Testis (tissue), 2 donors: ENCODE measurements at regions not wholly inside any gene's neighbourhood (a gene's known extent, or its start where the extent isn't known, plus 50 kb on each side); places are given as distances from the start of the nearest gene placed in this dataset.

Experiments
- POLR2A ChIP-seq: fragments of 450-650 bp; IDR thresholded peaks from one replicate; pipeline ENCODE4 v1.6.1; 2017; ENCODE audit warnings: antibody characterized with exemption, mild to moderate bottlenecking, moderate library complexity
- TF ChIP-seq, protein P1 (sequence below), 3 experiments: fragments of 450-650 bp in 2 of 3; fragments of 200-600 bp in 1 of 3; sonication (generic) in 1 of 3; IDR thresholded peaks; one replicate each; pipeline ENCODE4 v1.5.1; 2016 to 2019; ENCODE audit warnings: antibody characterized with exemption in 3 of 3, mild to moderate bottlenecking in 2 of 3, moderate library complexity in 1 of 3

DNA sequence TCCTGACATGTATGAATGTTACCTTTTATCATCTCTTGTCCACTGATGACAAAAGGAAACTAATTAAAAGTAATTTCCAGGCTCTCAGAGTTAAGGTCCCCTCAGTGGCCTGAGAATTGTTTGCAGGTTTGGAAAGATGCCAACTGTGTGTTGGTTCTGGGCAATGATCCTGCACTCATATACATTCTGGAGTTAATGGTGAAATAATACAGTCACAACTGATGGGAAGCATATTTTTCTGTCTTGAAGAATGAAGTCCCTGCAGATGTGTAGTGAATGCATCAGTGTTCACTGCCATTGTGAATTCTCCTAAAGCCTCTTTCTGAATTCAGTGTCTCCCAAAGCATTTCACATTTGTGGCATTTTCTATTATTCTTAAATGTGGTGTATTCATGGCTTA is 238.1 kb upstream of the PPP1R2C start:
- TF ChIP-seq, protein P1, sequence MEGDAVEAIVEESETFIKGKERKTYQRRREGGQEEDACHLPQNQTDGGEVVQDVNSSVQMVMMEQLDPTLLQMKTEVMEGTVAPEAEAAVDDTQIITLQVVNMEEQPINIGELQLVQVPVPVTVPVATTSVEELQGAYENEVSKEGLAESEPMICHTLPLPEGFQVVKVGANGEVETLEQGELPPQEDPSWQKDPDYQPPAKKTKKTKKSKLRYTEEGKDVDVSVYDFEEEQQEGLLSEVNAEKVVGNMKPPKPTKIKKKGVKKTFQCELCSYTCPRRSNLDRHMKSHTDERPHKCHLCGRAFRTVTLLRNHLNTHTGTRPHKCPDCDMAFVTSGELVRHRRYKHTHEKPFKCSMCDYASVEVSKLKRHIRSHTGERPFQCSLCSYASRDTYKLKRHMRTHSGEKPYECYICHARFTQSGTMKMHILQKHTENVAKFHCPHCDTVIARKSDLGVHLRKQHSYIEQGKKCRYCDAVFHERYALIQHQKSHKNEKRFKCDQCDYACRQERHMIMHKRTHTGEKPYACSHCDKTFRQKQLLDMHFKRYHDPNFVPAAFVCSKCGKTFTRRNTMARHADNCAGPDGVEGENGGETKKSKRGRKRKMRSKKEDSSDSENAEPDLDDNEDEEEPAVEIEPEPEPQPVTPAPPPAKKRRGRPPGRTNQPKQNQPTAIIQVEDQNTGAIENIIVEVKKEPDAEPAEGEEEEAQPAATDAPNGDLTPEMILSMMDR (IDR thresholded peaks at IDR 0.05), result no peak
- no peak for TF ChIP-seq POLR2A
